Neural cell (in vitro differentiated cells): ENCODE measurements at regions not wholly inside any gene's neighbourhood (a gene's known extent, or its start where the extent isn't known, plus 50 kb on each side); places are given as distances from the start of the nearest gene placed in this dataset.

Experiments
- H2AFZ ChIP-seq: fragments of 200-600, 300-800 bp; sonication (generic), shearing (Covaris generic); 2 replicates; pipeline ENCODE4 v1.6.0; 2014; ENCODE audit warnings: low read depth, mild to moderate bottlenecking, antibody characterized with exemption, low read length, moderate library complexity
- H3F3A ChIP-seq: fragments of 200-600 bp; shearing (Covaris generic); 2 replicates; pipeline ENCODE4 v1.6.1; 2016; ENCODE audit warnings: mild to moderate bottlenecking, moderate library complexity, mixed read lengths, antibody characterized with exemption, low read length; ENCODE audit not compliant: insufficient read depth, poor library complexity, severe bottlenecking
- H3K27ac ChIP-seq: fragments of 200-600, 300-800 bp; sonication (generic), shearing (Covaris generic); 2 replicates; pipeline ENCODE4 v1.5.1; 2014; ENCODE audit warnings: mild to moderate bottlenecking, low read length, moderate library complexity
- H3K27me3 ChIP-seq: fragments of 300-800, 200-600 bp; sonication (generic), shearing (Covaris generic); 2 replicates; pipeline ENCODE4 v1.6.0; 2014; ENCODE audit warnings: mild to moderate bottlenecking, low read depth, low read length, moderate library complexity; ENCODE audit not compliant: insufficient read depth
- H3K36me3 ChIP-seq: fragments of 300-800, 200-600 bp; sonication (generic), shearing (Covaris generic); 2 replicates; pipeline ENCODE4 v1.5.1; 2014; ENCODE audit warnings: mild to moderate bottlenecking, antibody characterized with exemption, low read length, moderate library complexity; ENCODE audit not compliant: insufficient read depth
- H3K4me2 ChIP-seq: fragments of 300-800, 200-600 bp; sonication (generic), shearing (Covaris generic); 2 replicates; pipeline ENCODE4 v1.6.0; 2014; ENCODE audit warnings: mild to moderate bottlenecking, low read length
- H3K4me3 ChIP-seq: fragments of 300-800, 200-600 bp; sonication (generic), shearing (Covaris generic); 2 replicates; pipeline ENCODE4 v1.5.1; 2014; ENCODE audit warnings: mild to moderate bottlenecking, low read length, moderate library complexity
- H3K79me2 ChIP-seq: fragments of 200-600 bp; shearing (Covaris generic); replicated peaks from 2 replicates; pipeline ENCODE4 v1.6.0; 2014; ENCODE audit warnings: mild to moderate bottlenecking, low read length, moderate library complexity; ENCODE audit not compliant: insufficient read depth
- H3K9ac ChIP-seq: fragments of 300-800, 200-600 bp; sonication (generic), shearing (Covaris generic); 2 replicates; pipeline ENCODE4 v1.6.1; 2016; ENCODE audit warnings: mild to moderate bottlenecking, low read length, mixed read lengths
- H3K9me2 ChIP-seq: fragments of 200-600 bp; shearing (Covaris generic); 2 replicates; pipeline ENCODE4 v1.6.1; 2016; ENCODE audit warnings: mild to moderate bottlenecking, low read length, mixed read lengths; ENCODE audit not compliant: insufficient read depth
- H3K9me3 ChIP-seq: fragments of 200-600, 300-800 bp; sonication (generic), shearing (Covaris generic); 2 replicates; pipeline ENCODE4 v1.6.1; 2016; ENCODE audit warnings: mild to moderate bottlenecking, mixed run types, low read length, moderate library complexity, mixed read lengths
- H4K20me1 ChIP-seq: fragments of 200-600 bp; shearing (Covaris generic); 2 replicates; pipeline ENCODE4 v1.6.1; 2016; ENCODE audit warnings: mild to moderate bottlenecking, mixed run types; ENCODE audit not compliant: insufficient read depth
- CTCF ChIP-seq: fragments of 450-650 bp; IDR thresholded peaks from 2 replicates; pipeline ENCODE4 v1.5.1; 2014; ENCODE audit warnings: antibody characterized with exemption, mild to moderate bottlenecking, moderate library complexity; ENCODE audit not compliant: poor library complexity, severe bottlenecking
- EP300 ChIP-seq: fragments of 450-650 bp; conservative IDR thresholded peaks from 2 replicates; pipeline ENCODE4 v1.6.1; 2014; ENCODE audit warnings: antibody characterized with exemption, mild to moderate bottlenecking, moderate library complexity; ENCODE audit not compliant: poor library complexity, severe bottlenecking
- EZH2 ChIP-seq: fragments of 200-600, 300-800 bp; shearing (Covaris generic), sonication (generic); IDR thresholded peaks from 2 replicates; pipeline ENCODE4 v1.6.1; 2014; ENCODE audit warnings: antibody characterized with exemption, low read length, borderline replicate concordance, mild to moderate bottlenecking; ENCODE audit not compliant: insufficient read depth, poor library complexity, severe bottlenecking
- MXI1 ChIP-seq: fragments of 450-650 bp; conservative IDR thresholded peaks from 2 replicates; pipeline ENCODE4 v1.6.1; 2014; ENCODE audit warnings: antibody characterized with exemption, mild to moderate bottlenecking; ENCODE audit not compliant: poor library complexity, severe bottlenecking
- POLR2AphosphoS5 ChIP-seq: IDR thresholded peaks from 2 replicates; pipeline ENCODE4 v1.6.1; 2012
- RAD21 ChIP-seq: fragments of 450-650 bp; conservative IDR thresholded peaks from 2 replicates; pipeline ENCODE4 v1.6.1; 2014; ENCODE audit warnings: antibody characterized with exemption, mild to moderate bottlenecking, moderate library complexity
- REST ChIP-seq: IDR thresholded peaks from 2 replicates; pipeline ENCODE4 v1.6.1; 2012; ENCODE audit warnings: borderline replicate concordance
- SMC3 ChIP-seq: fragments of 450-650 bp; conservative IDR thresholded peaks from 2 replicates; pipeline ENCODE4 v1.6.1; 2014; ENCODE audit warnings: antibody characterized with exemption, mild to moderate bottlenecking, moderate library complexity; ENCODE audit not compliant: poor library complexity
- TAF1 ChIP-seq: IDR thresholded peaks from 2 replicates; pipeline ENCODE4 v1.6.1; 2012; ENCODE audit warnings: low read depth

- H4K20me1 ChIP-seq: no peaks in the 10 kb centered on the region
These were observed 117.5 kb upstream of the ARHGEF26 start for GRCh38 chr3:154003649-154004048.

GRCh38 chr3:154011036-154011435, 110.2 kb upstream of the ARHGEF26 start:
- Histone ChIP-seq H3K4me3 (no peak overlapping the region), H4K20me1 (no peaks in the 10 kb centered on the region), H3K4me2 (no peak overlapping the region), H3K9me3 (no peaks in the 10 kb centered on the region), H3K27ac (no peak overlapping the region), H3F3A (no peaks in the 10 kb centered on the region), H3K9me2 (no peaks in the 10 kb centered on the region), H3K79me2 (no peaks in the 10 kb centered on the region), H2AFZ (no peak overlapping the region), H3K27me3 (no peaks in the 10 kb centered on the region), H3K36me3 (no peaks in the 10 kb centered on the region), H3K9ac (no peak overlapping the region)
- no peak for TF ChIP-seq POLR2AphosphoS5
- TF ChIP-seq RAD21: no peak
- TF ChIP-seq MXI1: no peak
- TF ChIP-seq CTCF: no peak
- no peak for TF ChIP-seq EP300
- TF ChIP-seq REST: no peak
- TF ChIP-seq TAF1: no peak

More at GRCh38 chr3:154003649-154004048, 117.5 kb upstream of the ARHGEF26 start:
- no peak overlapping the region for H3K4me3 ChIP-seq
- no peaks in the 10 kb centered on the region for H3K9me3 ChIP-seq
- TF ChIP-seq CTCF: no peak
- TF ChIP-seq EP300: no peak
- TF ChIP-seq POLR2AphosphoS5: no peak
- TF ChIP-seq RAD21: no peak
- no peak for TF ChIP-seq EZH2
- no peak for TF ChIP-seq REST
- TF ChIP-seq SMC3: no peak
- TF ChIP-seq MXI1: no peak
- TF ChIP-seq TAF1: no peak
- H3K79me2 ChIP-seq: no peaks in the 10 kb centered on the region
- H3K4me2 ChIP-seq: no peak overlapping the region
- H3K9me2 ChIP-seq: no peaks in the 10 kb centered on the region
- H3K27me3 ChIP-seq: no peaks in the 10 kb centered on the region
- H3K9ac ChIP-seq: no peak overlapping the region
- no peaks in the 10 kb centered on the region for H3K36me3 ChIP-seq
- no peak overlapping the region for H2AFZ ChIP-seq
- no peak overlapping the region for H3K27ac ChIP-seq
- no peaks in the 10 kb centered on the region for H3F3A ChIP-seq
